RWPE1 (cell line): ENCODE measurements at regions not wholly inside any gene's neighbourhood (a gene's known extent, or its start where the extent isn't known, plus 50 kb on each side); places are given as distances from the start of the nearest gene placed in this dataset.

Experiments
- CTCF ChIA-PET: fragments of 350-600 bp; sonication (Branson Sonifier 250); formaldehyde crosslinking; extraction: SDS; loops from one replicate; lab custom pipeline; 2021; lab: Yijun Ruan, JAX
- POLR2A ChIA-PET: fragments of 400-600 bp; formaldehyde crosslinking; extraction: SDS; loops from one replicate; lab custom pipeline; 2020; ENCODE audit warnings: antibody characterized with exemption; ENCODE audit not compliant: low non-redundant PET; lab: Yijun Ruan, JAX
- DNase-seq: peaks from one replicate; pipeline ENCODE4 v3.0.0; 2012; ENCODE audit warnings: low spot score
- H3K27ac ChIP-seq: fragments of 450-650 bp; 2 replicates; pipeline ENCODE4 v1.5.1; 2017
- TF ChIP-seq, protein P1 (sequence below): fragments of 450-650 bp; conservative IDR thresholded peaks from 2 replicates; pipeline ENCODE4 v1.5.1; 2017; ENCODE audit warnings: low read depth, mild to moderate bottlenecking

DNA sequence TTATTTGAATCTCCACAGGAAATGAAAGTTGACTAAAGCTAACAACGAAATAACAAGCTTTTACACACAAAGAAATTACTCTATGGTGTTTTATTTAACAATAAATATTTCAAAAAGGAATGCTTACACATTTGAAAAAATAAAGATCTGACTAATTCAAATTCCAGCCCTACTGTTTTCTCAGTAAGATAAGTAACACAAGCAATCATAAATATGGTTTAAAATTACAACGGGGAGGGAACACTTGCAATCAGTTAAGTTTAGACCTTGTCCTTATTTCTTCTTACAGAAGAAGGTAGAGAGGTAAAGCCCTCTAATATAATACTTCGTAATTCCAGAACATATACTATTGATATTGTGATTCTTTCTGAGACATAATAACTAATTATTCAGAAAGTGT, 158.5 kb downstream of the DHX15 start:
- ChIA-PET CTCF (no interaction called here), POLR2A (no interaction called here)
- no peak overlapping the region for H3K27ac ChIP-seq
- TF ChIP-seq, protein P1, sequence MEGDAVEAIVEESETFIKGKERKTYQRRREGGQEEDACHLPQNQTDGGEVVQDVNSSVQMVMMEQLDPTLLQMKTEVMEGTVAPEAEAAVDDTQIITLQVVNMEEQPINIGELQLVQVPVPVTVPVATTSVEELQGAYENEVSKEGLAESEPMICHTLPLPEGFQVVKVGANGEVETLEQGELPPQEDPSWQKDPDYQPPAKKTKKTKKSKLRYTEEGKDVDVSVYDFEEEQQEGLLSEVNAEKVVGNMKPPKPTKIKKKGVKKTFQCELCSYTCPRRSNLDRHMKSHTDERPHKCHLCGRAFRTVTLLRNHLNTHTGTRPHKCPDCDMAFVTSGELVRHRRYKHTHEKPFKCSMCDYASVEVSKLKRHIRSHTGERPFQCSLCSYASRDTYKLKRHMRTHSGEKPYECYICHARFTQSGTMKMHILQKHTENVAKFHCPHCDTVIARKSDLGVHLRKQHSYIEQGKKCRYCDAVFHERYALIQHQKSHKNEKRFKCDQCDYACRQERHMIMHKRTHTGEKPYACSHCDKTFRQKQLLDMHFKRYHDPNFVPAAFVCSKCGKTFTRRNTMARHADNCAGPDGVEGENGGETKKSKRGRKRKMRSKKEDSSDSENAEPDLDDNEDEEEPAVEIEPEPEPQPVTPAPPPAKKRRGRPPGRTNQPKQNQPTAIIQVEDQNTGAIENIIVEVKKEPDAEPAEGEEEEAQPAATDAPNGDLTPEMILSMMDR = no peak
- no peak for DNase-seq

DNA sequence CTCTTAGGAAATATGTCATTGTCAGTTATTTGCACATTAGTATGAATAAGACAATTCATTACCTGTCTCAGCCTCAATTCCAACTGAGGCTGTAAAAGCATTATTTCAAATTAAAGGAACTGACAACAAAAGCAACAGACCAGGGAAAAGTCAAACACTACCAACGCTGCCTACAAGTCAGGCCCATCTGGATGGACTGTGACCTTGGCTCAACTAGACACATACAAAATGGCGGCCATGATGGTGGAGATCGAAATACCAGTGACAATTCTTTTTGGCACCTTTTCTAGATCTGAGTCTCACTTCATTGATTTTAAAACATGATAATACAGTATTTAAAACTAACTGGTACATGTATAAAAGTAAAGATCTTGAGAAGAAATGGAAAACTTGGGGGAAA, 160.7 kb downstream of the DHX15 start:
- H3K27ac ChIP-seq = no peak overlapping the region
- POLR2A ChIA-PET = no interaction called here
- CTCF ChIA-PET = no interaction called here
- TF ChIP-seq, protein P1 = no peak
- no peak for DNase-seq

GRCh38 chr4:24422644-24423043, 161.7 kb downstream of the DHX15 start:
- POLR2A ChIA-PET = interaction anchor here (0.6 kb wide), 1 partner anchor 532 kb away, joined by 8 read pairs; the partner anchor contains the start of gene PPARGC1A
- CTCF ChIA-PET = interaction anchor here (0.8 kb wide), 1 partner anchor 1287 kb away, joined by 3 read pairs; no protein-coding TSS in a partner anchor
- no peak overlapping the region for H3K27ac ChIP-seq
- no peak for DNase-seq
- TF ChIP-seq, protein P1 = no peak

GRCh38 chr4:24419181-24420034, 164.9 kb downstream of the DHX15 start:
- H3K27ac ChIP-seq = no peak overlapping the region
- peak; percentile 79 for DNase-seq
- CTCF ChIA-PET = interaction anchor here (0.7 to 1.3 kb wide), 5 partner anchors 114 to 1522 kb away, joined by 3 to 5 read pairs (median 3); no protein-coding TSS in a partner anchor
- POLR2A ChIA-PET = no interaction called here
- TF ChIP-seq, protein P1 = peak; percentile 87

- POLR2A ChIA-PET = no interaction called here
- no peak for DNase-seq
- no peak overlapping the region for H3K27ac ChIP-seq
- CTCF ChIA-PET = no interaction called here
- TF ChIP-seq, protein P1 = no peak
Observed at GRCh38 chr4:24417206-24417605, 167.1 kb downstream of the DHX15 start.

DNA sequence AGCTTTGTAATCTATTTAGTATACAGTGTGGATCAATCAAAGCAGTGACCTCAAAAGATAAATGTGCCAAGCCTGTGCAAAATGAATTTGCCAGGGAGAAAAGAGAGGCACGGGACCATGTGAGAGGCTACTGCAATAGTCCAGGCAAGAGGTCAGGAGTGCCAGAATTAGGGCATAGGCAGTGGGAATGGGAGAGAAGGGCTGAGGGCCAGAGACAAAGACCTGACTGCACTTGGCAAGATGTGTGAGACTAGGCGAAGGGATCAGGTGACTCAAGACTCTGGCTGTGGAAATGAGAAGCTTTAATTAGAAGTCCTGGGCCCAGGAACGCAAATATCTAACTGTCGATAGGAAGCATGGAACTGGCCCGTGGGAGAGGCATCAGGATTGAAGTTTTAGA, 168.1 kb downstream of the DHX15 start:
- CTCF ChIA-PET = no interaction called here

More for the DNA sequence above, 168.1 kb downstream of the DHX15 start:
- POLR2A ChIA-PET = no interaction called here
- TF ChIP-seq, protein P1 = no peak
- no peak for DNase-seq
- no peak overlapping the region for H3K27ac ChIP-seq
